ENCODE measurements at regions not wholly inside any gene's neighbourhood (a gene's known extent, or its start where the extent isn't known, plus 50 kb on each side); places are given as distances from the start of the nearest gene placed in this dataset.

DNA sequence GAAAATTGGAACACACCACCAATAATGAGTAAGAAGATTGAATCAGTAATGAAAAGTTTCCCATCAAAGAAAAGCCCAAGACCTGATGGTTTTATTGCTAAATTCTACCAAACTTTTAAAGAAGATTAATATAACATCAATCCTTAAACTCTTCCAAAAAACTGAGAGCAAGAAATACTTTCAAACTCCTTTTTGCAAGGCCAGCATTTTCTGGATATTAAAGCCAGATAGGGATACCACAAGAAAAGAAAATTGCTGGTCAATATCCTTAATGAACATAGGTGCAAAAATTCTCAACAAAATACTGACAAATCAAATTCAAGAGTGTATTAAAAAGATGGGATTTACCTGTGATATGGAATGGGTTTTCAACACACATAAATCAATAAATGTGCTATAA lies 484.6 kb downstream of the ANKRD50 start:
- no peak for DNase-seq (ENCODE audit: low read depth)

DNA sequence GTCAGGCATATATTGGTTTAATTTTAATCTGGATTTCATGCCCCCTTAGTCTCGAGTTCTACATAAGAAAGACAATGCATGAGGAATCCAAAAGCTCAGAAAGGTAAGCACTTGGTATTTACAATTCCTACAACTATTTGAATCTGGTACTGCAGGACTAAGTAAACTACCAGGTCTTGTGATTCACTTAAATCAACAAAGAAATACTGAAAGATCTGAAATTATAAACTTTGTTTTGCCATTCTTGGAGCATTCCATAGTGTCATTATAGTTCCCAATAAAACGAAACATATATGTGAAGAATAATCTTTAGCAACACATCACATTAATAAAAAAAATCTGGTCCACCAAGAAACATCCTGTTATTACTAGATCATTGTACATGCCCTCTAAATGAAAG lies 482.3 kb downstream of the ANKRD50 start:
- DNase-seq (ENCODE audit: low read depth), result no peak

DNA sequence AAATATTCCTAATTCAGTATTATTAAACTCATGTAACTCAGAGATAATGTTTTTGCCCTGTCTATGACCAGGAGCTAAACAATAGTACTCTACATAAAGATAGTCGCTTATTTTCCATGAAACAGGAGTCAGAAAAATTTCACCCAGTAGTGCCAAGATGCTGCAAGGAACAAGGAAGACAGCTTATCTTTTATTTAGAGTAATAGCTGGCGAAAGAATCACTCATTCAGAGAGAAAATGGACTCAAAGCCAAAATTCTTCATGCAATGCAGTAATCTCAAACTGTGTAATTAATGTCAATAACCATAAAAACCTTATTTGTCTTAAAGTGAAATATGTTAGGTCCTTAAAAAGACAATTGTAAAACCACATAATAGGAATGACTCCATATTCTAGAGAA lies 477.8 kb downstream of the ANKRD50 start:
- no peak for DNase-seq (ENCODE audit: low read depth)

DNA sequence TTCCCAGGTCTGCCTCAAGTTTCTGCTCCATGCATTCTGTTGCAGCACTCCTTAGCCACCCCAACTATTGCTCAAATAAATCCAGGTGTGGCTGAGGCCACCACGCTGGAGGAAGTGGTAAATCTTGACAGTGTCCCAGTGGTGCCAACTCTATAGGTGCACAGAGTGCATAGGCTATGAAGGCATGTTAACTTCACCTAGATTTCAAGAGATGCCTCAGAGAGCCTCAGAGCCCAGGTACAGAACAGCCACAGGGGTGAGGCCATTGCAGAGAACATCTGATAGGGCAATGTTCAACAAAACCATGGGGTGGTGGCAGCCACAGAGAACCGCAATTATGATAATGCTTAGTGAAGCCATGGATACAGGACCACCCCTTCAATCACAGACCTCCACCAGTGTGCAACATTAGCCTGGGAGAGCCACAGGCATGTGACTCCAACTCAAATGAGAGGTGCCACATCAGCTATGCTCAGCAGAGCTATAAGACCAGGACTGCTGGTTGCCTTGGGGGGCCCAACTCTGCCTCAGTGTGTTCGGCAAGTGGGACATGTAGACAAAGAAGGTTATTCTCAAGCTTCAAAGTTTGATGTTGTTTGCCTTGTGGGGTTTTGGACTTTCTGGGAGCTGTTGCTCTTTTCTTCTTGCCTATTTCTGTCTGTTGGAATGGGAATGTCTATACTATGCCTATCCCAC lies 468.7 kb downstream of the ANKRD50 start:
- DNase-seq (ENCODE audit: low read depth), result no peak

DNA sequence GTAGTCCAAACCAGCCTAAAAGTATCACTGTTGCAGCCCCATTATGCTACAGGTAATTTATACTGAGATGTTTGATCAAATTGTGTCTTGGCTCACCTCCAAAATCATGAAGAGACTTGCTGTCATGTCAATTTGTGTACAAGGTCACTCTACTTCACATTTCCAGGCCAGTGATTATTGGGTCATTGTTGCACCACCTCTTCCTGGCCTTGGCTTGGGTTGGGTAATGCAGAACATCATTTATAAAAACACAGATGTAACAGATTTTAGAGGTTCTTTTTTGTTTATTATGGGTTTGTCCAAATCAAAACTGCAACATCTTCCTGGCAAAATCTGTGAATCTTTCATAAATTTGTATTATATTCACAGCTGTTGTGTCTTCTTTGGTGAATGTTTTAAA lies 459.5 kb downstream of the ANKRD50 start:
- DNase-seq (ENCODE audit: low read depth), result no peak

DNA sequence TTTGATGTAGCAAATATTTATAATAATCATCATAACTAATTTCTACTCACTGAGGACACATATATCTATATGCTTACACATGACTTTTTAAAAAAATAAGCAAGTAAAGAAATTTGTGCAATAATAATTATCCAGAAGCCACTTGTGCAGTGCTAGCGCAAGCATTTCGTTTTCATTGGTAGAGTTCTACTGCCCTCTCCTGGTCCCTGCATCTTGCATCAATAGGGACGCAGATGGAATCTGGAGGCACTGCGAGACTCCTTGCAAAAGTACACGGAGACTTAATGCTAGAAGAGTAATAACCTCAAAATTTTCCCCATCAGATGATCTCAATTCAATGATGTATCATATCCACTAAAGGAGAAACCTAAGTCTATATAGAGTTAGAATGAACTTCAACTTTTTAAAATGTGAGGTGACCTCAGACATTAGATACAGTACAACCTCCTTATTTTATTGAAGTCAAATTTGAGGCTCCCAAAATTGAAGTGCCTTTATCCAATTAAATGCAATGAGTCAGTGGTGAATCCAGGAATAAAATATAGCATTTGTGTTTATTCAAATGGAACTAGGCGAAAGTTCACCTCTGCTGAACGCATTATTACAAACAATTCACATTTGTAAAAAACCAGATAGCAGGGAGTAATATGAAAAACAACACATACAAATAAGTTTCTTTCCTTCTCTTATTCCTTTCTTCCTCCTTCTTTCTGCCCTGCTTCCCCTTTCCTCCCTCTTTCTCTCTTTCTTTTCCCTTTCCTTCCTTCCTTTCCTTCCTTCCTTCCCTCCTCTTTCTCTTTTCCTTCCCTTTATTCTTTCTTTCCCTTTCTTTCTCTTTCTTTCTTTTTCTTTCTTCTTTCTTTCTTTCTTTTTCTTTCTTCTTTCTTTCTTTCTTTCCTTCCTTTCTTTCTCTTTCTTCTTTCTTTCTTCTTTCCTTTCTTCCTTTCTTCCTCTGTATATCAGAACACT lies 450.0 kb downstream of the ANKRD50 start:
- DNase-seq (ENCODE audit: low read depth), result no peak

DNA sequence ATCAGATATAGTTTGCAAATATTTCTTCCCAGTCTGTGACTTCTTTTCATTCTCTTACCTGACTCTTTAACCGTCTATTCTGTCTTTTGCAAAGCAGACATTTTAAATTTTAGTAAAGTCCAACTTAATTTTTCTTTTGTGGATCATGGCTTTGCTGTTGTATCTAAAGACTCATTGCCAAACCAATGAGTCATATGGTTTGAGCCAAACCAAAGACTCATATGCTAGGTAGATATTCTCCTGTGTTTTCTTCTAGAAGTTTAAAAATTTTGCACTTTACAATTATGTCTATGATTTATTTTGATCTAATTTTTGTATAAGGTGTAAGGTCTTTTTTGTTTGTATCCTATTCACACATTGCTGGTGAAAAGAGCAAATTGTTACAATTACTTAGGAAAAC lies 446.8 kb downstream of the ANKRD50 start:
- DNase-seq (ENCODE audit: low read depth), result no peak

DNA sequence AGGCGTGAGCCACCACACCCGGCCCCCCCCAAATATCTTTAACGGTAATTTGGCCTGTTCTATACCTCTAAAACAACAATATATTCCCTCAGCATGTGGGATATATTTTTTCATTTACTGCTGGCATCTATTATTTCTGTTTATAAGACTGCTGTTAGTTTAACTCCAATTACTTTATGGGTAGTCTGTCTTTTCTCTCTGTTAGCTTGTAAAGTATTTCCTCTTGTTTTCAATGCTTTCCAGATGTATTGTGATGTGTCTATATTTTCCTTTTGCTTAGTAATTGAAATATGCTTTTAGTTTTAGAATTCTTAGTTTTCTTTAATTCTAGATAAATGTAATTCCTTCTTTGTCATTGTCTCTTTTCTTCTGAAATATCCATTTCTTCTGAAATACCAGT lies 445.8 kb downstream of the ANKRD50 start:
- no peak for DNase-seq (ENCODE audit: low read depth)

DNA sequence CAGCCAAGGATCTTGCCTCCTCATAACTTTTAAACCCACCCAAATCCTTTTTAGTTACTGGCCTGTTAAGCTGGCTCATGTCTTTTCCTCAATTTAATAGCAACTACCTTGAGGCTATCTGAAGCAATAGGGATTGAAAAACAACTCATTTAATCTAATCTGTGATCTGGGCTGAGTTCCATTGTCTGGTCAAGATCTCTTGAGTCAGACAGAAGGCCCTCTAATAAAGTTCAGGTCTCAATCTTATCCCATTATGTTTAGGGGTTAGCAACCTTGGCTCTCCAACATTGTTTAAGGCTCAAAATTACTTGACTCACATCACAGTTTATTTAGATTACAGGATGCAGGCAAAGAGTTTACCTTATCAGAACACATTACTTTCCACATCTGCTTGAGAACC lies 436.1 kb downstream of the ANKRD50 start:
- DNase-seq (ENCODE audit: low read depth), result no peak

DNA sequence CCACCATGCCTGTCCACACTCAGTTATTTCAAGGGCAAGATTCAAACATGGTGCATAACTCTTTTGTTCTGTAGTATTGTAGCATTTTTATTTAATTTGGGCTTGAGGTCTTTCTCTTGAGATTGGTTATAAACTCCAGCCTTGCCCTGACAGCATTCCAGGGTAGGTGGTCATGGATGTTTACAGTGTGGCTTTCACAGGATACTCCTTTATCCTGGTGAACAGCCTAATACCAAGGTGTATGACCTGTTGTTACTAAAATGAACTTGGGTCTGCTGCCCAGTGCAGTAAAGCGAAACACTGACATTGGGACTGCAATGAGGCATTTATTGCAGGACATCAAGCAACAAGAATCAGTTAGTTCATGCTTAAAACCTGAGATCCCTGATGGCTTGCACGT lies 434.8 kb downstream of the ANKRD50 start:
- DNase-seq (ENCODE audit: low read depth), result no peak

DNA sequence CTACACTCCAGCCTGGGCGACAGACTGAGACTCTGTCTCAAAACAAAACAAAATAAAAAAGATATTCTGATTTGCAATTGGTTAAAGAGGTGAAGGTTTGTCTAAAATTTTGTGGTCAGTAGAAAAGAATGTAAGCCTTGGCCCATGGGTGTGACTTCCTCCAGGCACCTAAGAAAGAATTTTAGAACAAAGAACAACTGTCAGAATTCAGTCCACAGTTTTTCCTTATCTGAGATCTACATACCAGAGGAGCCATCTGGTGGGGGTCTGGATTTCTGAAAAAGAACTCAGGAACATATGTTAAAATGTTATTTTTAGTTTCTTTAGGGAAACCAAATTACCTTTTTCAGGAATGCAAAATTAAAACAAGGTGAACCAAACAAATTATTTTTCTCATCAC lies 434.1 kb downstream of the ANKRD50 start:
- DNase-seq (ENCODE audit: low read depth), result no peak

DNA sequence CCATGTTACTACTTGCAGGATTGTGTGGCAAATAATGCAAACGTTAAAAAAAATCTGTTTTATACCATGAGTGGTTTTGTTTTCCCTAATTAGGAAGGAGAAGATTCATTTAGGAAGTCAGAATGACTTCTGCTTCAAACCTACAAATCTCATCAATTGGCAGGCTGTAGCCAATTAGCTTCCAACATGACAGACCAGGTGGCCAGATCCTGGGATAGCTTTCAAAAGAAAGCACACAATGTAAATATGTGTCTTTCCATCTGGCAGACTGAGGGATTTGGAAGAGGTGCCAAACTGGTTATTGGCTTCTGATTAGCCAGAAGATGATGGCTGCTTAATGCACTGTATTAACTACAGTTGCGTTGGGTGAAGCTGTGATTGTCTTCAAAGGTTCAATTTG lies 432.8 kb downstream of the ANKRD50 start:
- no peak for DNase-seq (ENCODE audit: low read depth)

DNA sequence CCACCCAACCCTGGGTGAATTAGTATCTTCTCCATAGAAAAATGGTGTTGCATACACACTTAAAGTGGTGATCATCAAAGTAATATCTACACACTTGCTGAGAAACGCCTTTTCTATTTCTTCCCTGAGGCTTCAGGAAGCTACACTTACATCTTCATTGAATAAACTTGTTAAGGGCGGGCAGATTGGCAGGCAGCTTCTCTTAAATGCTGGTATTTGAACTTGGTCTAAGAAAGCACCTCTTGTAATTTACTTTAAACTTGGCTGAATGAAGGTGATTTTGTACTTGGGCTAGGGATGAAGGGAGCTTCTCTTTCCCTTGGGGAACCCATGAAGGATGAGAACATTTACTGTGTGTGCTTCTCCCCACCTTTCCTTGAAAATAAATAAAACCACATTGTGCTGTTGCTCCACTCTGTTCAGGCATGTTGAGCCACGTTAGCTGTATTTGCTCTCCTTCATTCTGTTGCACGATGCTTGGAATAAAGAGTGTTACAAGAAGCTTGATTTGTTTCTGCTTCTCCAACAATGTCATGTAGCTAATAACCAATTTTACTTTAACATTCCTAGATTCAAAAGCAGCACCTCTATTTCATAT lies 430.1 kb downstream of the ANKRD50 start:
- DNase-seq (ENCODE audit: low read depth), result no peak

DNA sequence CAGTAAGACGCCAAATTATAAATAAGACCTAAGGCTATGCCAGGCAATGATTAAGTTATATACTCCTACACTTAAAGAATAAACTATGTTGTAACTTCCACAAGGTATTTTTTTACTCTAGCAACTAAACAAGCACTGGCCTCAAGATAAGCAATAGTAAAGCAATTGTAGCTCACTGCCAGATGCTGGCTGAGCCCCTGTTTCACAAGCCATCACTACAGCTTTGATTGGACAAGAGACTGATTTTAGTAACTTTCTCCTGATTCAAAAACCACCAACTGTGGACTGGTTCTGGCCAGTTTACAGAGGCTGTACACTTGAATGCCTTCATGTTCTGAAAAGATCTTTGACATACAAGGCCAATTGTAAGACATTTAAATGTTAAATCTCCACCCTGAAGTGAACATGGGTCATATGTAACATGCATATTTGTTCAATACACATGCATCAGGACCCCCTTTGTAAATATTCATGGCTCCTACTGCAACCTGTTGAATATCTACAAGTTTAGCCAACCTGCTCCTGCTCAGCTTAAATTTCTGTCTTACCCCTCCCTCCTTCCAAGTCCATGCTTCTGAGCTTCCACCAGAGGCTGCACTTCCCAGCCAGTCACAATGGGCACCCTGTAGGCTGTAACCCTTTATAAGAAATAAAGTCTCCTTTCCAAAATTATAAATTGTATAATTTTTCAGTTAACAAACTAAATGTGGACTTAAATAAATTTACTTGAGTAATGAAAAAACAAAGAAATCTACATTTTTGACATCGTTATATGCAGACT lies 423.6 kb downstream of the ANKRD50 start:
- no peak for DNase-seq (ENCODE audit: low read depth)

DNA sequence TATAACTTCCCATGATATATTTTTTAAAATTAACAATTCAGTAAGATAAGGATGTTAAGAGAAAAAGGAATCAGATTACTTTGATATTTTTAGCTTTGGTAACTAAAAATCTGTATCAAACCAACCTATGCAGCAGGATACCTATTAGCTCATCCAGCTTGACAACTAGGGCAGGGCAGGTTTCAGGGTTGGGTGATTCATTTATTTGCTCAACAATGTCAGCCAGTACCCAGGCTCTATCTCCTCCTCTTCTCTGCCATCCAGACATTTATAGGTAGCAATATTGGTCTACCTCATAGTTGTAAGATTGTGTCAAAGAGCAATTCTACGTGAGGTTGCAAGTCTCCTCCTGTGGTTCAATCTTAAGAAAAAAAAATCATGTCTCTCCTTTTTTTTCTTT lies 421.9 kb downstream of the ANKRD50 start:
- no peak for DNase-seq (ENCODE audit: low read depth)

DNA sequence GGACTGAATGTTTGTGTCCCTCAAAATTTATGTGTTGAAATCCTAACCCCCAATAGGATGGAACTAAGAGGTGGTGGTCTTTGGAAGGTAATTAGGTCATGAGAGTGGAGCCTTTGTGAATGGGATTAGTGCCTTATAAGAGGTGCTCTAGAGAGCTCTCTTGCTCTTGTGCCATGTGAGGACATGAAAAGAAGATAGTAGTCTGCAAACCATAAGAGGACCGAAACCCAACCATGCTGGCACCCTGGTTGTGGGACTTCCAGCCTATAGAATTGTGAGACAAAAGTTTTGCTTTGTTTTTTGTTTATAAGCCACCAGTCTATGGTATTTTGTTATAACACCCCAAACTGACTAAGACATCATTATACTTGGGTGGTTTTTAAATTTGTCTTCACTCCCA lies 417.1 kb downstream of the ANKRD50 start:
- no peak for DNase-seq (ENCODE audit: low read depth)

DNA sequence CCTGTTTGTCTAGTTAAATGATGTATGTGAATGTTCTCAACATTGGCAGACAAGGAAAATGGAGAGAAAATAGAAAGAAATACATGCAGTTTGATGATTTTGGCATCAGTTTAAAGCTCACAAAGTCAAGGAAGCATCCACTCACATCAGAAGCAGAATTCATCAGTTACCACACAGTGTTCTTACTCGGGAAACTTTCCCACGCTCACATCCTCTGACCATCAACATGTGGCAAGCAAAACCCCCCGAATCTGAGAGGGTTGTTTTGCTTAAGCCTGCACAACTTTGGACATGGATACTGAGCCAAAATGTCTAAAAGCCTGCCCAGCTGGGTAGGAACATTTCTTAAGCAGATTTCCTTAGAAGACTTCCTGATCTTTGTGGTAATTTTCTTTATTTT lies 407.6 kb downstream of the ANKRD50 start:
- no peak for DNase-seq (ENCODE audit: low read depth)

DNA sequence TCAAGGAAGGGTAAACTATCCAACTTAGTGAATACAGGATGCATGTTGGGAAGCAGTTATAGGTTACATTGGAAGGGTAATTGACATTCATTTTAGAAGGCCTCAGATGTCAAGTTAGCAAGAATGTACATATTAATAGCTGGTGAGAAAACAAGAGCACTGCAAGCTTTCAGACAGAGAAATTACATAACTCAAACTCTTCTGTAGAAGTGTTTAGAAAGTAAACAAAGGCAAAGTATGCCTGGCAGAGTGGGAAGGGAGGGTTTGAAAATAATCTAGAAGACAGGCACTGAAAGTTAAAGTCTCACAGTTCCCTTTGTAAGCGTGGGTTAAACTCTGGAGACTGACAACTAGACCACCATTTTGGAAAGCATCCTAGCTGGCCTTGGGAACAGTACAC lies 406.2 kb downstream of the ANKRD50 start:
- DNase-seq (ENCODE audit: low read depth), result no peak

DNA sequence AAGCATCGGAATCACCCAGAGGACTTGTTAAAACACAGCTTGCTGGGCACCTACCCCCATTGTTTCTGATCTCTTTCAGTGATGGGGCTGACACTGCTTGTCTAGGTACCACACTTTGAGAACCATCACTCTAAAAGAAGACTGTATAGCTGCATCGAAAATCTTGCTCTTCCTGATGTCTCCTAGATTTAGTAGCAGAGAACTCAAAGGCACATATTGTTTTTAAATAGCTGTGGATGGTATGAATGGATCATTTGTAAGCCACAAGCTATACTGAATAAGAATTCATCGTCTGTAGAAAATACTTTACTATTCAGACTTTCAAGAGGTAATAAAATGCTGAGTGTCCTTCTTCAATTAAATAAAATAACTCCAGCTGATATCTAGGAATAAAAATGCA lies 405.4 kb downstream of the ANKRD50 start:
- DNase-seq (ENCODE audit: low read depth), result no peak

DNA sequence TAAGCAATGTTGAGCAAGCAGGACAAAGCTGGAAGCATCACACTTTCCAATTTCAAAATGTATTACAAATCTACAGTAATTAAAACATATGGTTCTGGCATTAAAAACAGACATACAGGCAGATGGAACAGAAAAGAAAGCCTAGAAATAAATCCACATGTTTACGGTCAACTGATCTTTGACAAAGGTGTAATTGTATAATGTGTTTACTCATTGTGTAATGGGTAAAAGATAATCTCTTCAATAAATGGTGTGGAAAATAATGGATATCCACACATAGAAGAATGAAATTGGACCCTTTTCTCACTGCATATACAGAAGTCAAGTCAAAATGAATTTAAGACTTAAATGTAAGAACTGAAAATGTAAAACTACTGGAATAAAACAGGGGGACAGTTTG lies 394.2 kb downstream of the ANKRD50 start:
- DNase-seq (ENCODE audit: low read depth), result no peak

DNA sequence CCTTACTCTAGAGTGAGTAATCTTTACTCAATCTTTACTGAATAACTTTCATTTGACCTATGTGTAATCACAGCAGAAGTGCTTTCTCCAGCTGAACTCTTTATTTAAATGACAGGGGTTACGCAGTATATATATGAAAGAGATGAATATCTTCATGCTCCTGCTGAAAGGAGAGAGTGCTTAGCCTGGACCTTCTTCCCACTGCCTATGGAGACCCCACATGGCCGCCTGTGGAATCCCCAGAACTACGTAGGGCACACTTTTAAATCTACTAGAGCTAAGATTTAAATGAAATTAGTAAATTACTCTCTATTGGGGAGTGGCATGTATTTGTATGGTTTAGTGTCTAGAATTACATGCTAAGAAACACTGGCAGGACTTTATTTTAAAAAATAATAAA lies 391.2 kb downstream of the ANKRD50 start:
- no peak for DNase-seq (ENCODE audit: low read depth)

Data from activated T-cell treated with anti-CD3 and anti-CD28 coated beads for 1 hour (primary cell).